HepG2 (cell line): ENCODE measurements at regions not wholly inside any gene's neighbourhood (a gene's known extent, or its start where the extent isn't known, plus 50 kb on each side); places are given as distances from the start of the nearest gene placed in this dataset.

Source experiments
- ATAC-seq: fragments of 200-7000 bp; cut with Tn5 transposase; 3 replicates; pipeline ENCODE4 v1.9.1; 2020; ENCODE audit warnings: mild to moderate bottlenecking, moderate library complexity
- BruUV-seq: library from RNA; stranded (reverse); fragments of 400-500 nt; replicated peaks from 2 replicates; lab custom pipeline; 2021; lab: Mats Ljungman, UMichigan
- CTCF ChIA-PET: fragments of 300-600 bp; formaldehyde crosslinking; extraction: SDS; loops from one replicate; lab custom pipeline; 2021; ENCODE audit warnings: low total read pairs, inconsistent platforms, low intra/inter-chr PET ratio; lab: Yijun Ruan, JAX
- POLR2A ChIA-PET: fragments of 350-600 bp; sonication (Branson Sonifier 250); formaldehyde crosslinking; loops from one replicate; lab custom pipeline; 2020; ENCODE audit warnings: antibody characterized with exemption, inconsistent platforms; lab: Yijun Ruan, JAX
- DNase-seq: peaks from one replicate; pipeline ENCODE4 v3.0.0-alpha.2; 2015; ENCODE audit warnings: low spot score
- FAIRE-seq: peaks from 3 replicates; lab custom pipeline; 2011; peaks lifted over from hg19 to GRCh38; lab: Jason Lieb, UNC
- H2AFZ ChIP-seq: one replicate; pipeline ENCODE4 v1.6.1; 2011; ENCODE audit warnings: low read length, inconsistent platforms
- H3K27ac ChIP-seq: fragments of 300-600 bp; 3 replicates; pipeline ENCODE4 v1.8.0; 2011; ENCODE audit warnings: mixed run types, mild to moderate bottlenecking, mixed read lengths, low read length, inconsistent platforms; ENCODE audit not compliant: insufficient read depth; ENCODE audit errors: extremely low read length
- H3K27me3 ChIP-seq, 2 experiments: fragments of 200-600 bp in 1 of 2; 2 replicates in 1 of 2; 3 replicates in 1 of 2; pipeline versions ENCODE4 v1.6.0 to v1.8.0; 2011; ENCODE audit warnings: low read length in 2 of 2, mild to moderate bottlenecking in 2 of 2, moderate library complexity in 2 of 2, inconsistent platforms in 1 of 2; ENCODE audit not compliant: insufficient read depth in 2 of 2, control insufficient read depth in 1 of 2
- H3K36me3 ChIP-seq, 2 experiments: fragments of 200-600 bp in 1 of 2; replicated peaks in 1 of 2; 2 replicates in 1 of 2; 3 replicates in 1 of 2; pipeline versions ENCODE4 v1.5.1 to v1.8.0; 2011; ENCODE audit warnings: low read length in 2 of 2, inconsistent platforms in 1 of 2; ENCODE audit not compliant: insufficient read depth in 2 of 2, control insufficient read depth in 1 of 2
- H3K4me1 ChIP-seq: 2 replicates; pipeline ENCODE4 v1.5.1; 2012; ENCODE audit warnings: low read length, inconsistent platforms; ENCODE audit not compliant: insufficient read depth
- H3K4me2 ChIP-seq: 2 replicates; pipeline ENCODE4 v1.6.0; 2011; ENCODE audit warnings: low read depth, low read length, inconsistent platforms
- H3K4me3 ChIP-seq, 3 experiments: fragments of 200-600 bp in 1 of 3; sonication (generic), shearing (Covaris generic) in 1 of 3; replicated peaks in 1 of 3; 2 replicates each; pipeline ENCODE4 v1.5.1; 2011 to 2016; ENCODE audit warnings: low read length in 3 of 3, inconsistent platforms in 2 of 3, low read depth in 2 of 3, mild to moderate bottlenecking in 2 of 3, control low read depth in 1 of 3, mixed read lengths in 1 of 3; ENCODE audit not compliant: insufficient read depth in 1 of 3
- H3K79me2 ChIP-seq: one replicate; pipeline ENCODE4 v1.6.1; 2011; ENCODE audit warnings: low read length, inconsistent platforms; ENCODE audit not compliant: insufficient read depth
- H3K9ac ChIP-seq: 2 replicates; pipeline ENCODE4 v1.6.0; 2011; ENCODE audit warnings: mild to moderate bottlenecking, low read depth, low read length, inconsistent platforms; ENCODE audit not compliant: insufficient read depth
- H3K9me3 ChIP-seq: 2 replicates; pipeline ENCODE4 v1.5.1; 2012; ENCODE audit warnings: mild to moderate bottlenecking, low read length
- H4K20me1 ChIP-seq: 2 replicates; pipeline ENCODE4 v1.6.0; 2011; ENCODE audit warnings: inconsistent platforms, mild to moderate bottlenecking, low read length, moderate library complexity; ENCODE audit not compliant: insufficient read depth
- ATF4 ChIP-seq, 2 experiments: fragments of 450-650 bp in 1 of 2; sonication (generic) in 1 of 2; formaldehyde crosslinking; IDR thresholded peaks; 2 replicates each; pipeline versions ENCODE4 v1.5.0 to v1.8.0; 2020 to 2022; ENCODE audit warnings: mild to moderate bottlenecking in 1 of 2, missing genetic modification reagents in 1 of 2
- EEA1 ChIP-seq: sonication (generic); formaldehyde crosslinking; IDR thresholded peaks from 2 replicates; pipeline ENCODE4 v1.5.1; 2020; ENCODE audit warnings: mild to moderate bottlenecking, missing genetic modification reagents, borderline replicate concordance
- HDAC2 ChIP-seq: sonication (generic); formaldehyde crosslinking; IDR thresholded peaks from 2 replicates; pipeline ENCODE4 v1.4.0; 2020; ENCODE audit warnings: missing genetic modification reagents
- HOXA5 ChIP-seq: sonication (generic); formaldehyde crosslinking; IDR thresholded peaks from 2 replicates; pipeline ENCODE4 v1.4.0; 2020; ENCODE audit warnings: missing genetic modification reagents
- MNT ChIP-seq: fragments of 450-650 bp; IDR thresholded peaks from 2 replicates; pipeline ENCODE4 v1.6.1; 2016
- PBX2 ChIP-seq: IDR thresholded peaks from 2 replicates; pipeline ENCODE4 v1.6.1; 2016; ENCODE audit warnings: control low read depth
- TERF1 ChIP-seq: sonication (generic); formaldehyde crosslinking; IDR thresholded peaks from 2 replicates; pipeline ENCODE4 v1.8.0; 2022; ENCODE audit warnings: mild to moderate bottlenecking, missing genetic modification reagents, moderate library complexity
- UBTF ChIP-seq: sonication (generic); formaldehyde crosslinking; IDR thresholded peaks from 2 replicates; pipeline ENCODE4 v1.4.0; 2020; ENCODE audit warnings: mild to moderate bottlenecking, missing genetic modification reagents
- WGBS: methylation state at CpG from one replicate; pipeline ENCODE4 v1.1.6; 2017; ENCODE audit warnings: low lambda C conversion rate; 5-methylcytosine and 5-hydroxymethylcytosine counted together
- in situ Hi-C: cut with HindIII; loops from 2 replicates; pipeline ENCODE4 v1.10.0; 2017; ENCODE audit warnings: low pct_unique_long_range_greater_than_20kb; ENCODE audit not compliant: extremely low pct_ligation_motif_present
- intact Hi-C: fragments of 100-400 bp; cut with micrococcal nuclease; formaldehyde crosslinking; loops from one replicate; pipeline ENCODE4 v1.10.0; 2022; ENCODE audit not compliant: unreplicated experiment

- H3K9ac ChIP-seq = no peak overlapping the region
- in situ Hi-C loops (no loop called here), intact Hi-C loops (no loop called here)
- DNase-seq = no peak
- ChIA-PET CTCF (no interaction called here), POLR2A (no interaction called here)
- no peak overlapping the region for H2AFZ ChIP-seq
- TF ChIP-seq EEA1 (no peak), MNT (peak; percentile 90), HOXA5 (CRISPR knock-in tag) (no peak), HDAC2 (no peak), PBX2 (no peak)
- no peaks in the 10 kb centered on the region for H3K36me3 ChIP-seq
- H3K4me3 ChIP-seq = no peak overlapping the region
- no peak for FAIRE-seq
- no peaks in the 10 kb centered on the region for H3K79me2 ChIP-seq
- no peaks in the 10 kb centered on the region for H4K20me1 ChIP-seq
- WGBS = 24% methylated on average over 8 of the region's 8 CpGs
- no peak for ATAC-seq
- no TSS peak for BruUV-seq
- H3K27ac ChIP-seq = no peak overlapping the region
- no peak overlapping the region for H3K4me2 ChIP-seq
- no peaks in the 10 kb centered on the region for H3K4me1 ChIP-seq
- H3K9me3 ChIP-seq = no peaks in the 10 kb centered on the region
- peaks cover 0 to 46% of the 10 kb centered on the region in 2 experiments; a peak in 4 of 5 replicates for H3K27me3 ChIP-seq
Observed at GRCh38 chr2:238742664-238743063, 105.2 kb upstream of the TWIST2 start.

GRCh38 chr2:238743243-238744065, 104.4 kb upstream of the TWIST2 start:
- in situ Hi-C loops = no loop called here
- H3K4me1 ChIP-seq = no peaks in the 10 kb centered on the region
- FAIRE-seq (no peak), DNase-seq (no peak), ATAC-seq (no peak)
- H3K36me3 ChIP-seq = no peaks in the 10 kb centered on the region
- no peak overlapping the region for H3K4me3 ChIP-seq
- BruUV-seq = no TSS peak
- no peaks in the 10 kb centered on the region for H4K20me1 ChIP-seq
- H3K27me3 ChIP-seq = peaks cover 0 to 38% of the 10 kb centered on the region in 2 experiments; a peak in 4 of 5 replicates
- ChIA-PET POLR2A (no interaction called here), CTCF (no interaction called here)
- no peak overlapping the region for H3K4me2 ChIP-seq
- H3K79me2 ChIP-seq = no peaks in the 10 kb centered on the region
- no peak overlapping the region for H3K9ac ChIP-seq
- intact Hi-C loops = no loop called here
- H3K9me3 ChIP-seq = no peaks in the 10 kb centered on the region
- no peak overlapping the region for H2AFZ ChIP-seq
- WGBS = 36% methylated on average over 12 of the region's 21 CpGs
- H3K27ac ChIP-seq = no peak overlapping the region
- TF ChIP-seq UBTF = no peak
- TF ChIP-seq TERF1 (CRISPR knock-in tag) = no peak
- TF ChIP-seq ATF4 (CRISPR knock-in tag; IDR thresholded peaks at IDR 0.05) = no peak
- TF ChIP-seq, all 625 proteins: peak for 0
